Upper lobe of right lung (tissue), 1 donor: ENCODE measurements at regions not wholly inside any gene's neighbourhood (a gene's known extent, or its start where the extent isn't known, plus 50 kb on each side); places are given as distances from the start of the nearest gene placed in this dataset.
"Not testable (repeated sequence)": the region's sequence is repeated elsewhere in the genome, so short reads cannot be mapped to it uniquely, and the experiment has no call there.

Source experiments
- ATAC-seq: fragments of 200-7000 bp; cut with Tn5 transposase; one replicate; pipeline ENCODE4 v1.9.1; 2020; ENCODE audit warnings: mild to moderate bottlenecking, moderate library complexity
- DNase-seq: peaks from one replicate; pipeline ENCODE4 v3.0.0-alpha.2; 2020
- H3K27ac ChIP-seq: fragments of 200-600 bp; one replicate; pipeline ENCODE4 v1.8.0; 2022
- H3K27me3 ChIP-seq: fragments of 200-600 bp; one replicate; pipeline ENCODE4 v1.8.0; 2022; ENCODE audit warnings: mild to moderate bottlenecking
- H3K36me3 ChIP-seq: fragments of 200-600 bp; one replicate; pipeline ENCODE4 v1.8.0; 2022
- H3K4me1 ChIP-seq: fragments of 200-600 bp; one replicate; pipeline ENCODE4 v1.8.0; 2022
- H3K4me3 ChIP-seq: fragments of 200-600 bp; one replicate; pipeline ENCODE4 v1.8.0; 2022; ENCODE audit warnings: mild to moderate bottlenecking
- H3K9me3 ChIP-seq: fragments of 200-600 bp; one replicate; pipeline ENCODE4 v1.8.0; 2022
- CTCF ChIP-seq: fragments of 200-600 bp; IDR thresholded peaks from one replicate; pipeline ENCODE4 v1.8.0; 2022; ENCODE audit warnings: antibody characterized with exemption
- intact Hi-C: fragments of 100-400 bp; cut with DNase I; formaldehyde crosslinking; loops from one replicate; pipeline ENCODE4 v1.11.0; 2022
- donor health status: DM: no; HTN: yes; CAD: no; lungs with severe emphysema.

DNA sequence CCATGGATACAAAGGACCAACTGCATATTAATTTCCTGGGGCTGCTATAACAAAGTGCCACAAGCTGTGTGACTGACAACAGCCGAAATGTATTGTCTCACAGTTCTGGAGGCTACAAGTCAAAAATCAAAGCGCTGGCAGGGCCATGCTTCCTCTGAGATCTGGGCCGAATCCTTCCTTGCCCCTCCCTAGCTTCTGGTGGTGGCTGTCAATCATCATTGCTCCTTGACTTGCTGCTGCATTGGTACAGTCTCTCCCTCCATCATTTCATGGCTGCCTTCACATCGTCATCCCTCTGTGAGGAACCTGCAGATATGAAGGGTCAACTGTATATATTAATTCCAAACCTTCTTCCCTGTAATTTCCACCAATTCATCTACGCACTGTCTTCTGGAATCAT is 118.3 kb downstream of the EXOC5 start:
- H3K27me3 ChIP-seq: no peaks in the 10 kb centered on the region
- no peak for ATAC-seq
- no peak overlapping the region for H3K4me3 ChIP-seq
- H3K4me1 ChIP-seq: no peaks in the 10 kb centered on the region
- H3K9me3 ChIP-seq: no peaks in the 10 kb centered on the region
- no peak overlapping the region for H3K27ac ChIP-seq
- no peak for TF ChIP-seq CTCF
- DNase-seq: no peak
- H3K36me3 ChIP-seq: no peaks in the 10 kb centered on the region
- intact Hi-C loops: no loop called here

DNA sequence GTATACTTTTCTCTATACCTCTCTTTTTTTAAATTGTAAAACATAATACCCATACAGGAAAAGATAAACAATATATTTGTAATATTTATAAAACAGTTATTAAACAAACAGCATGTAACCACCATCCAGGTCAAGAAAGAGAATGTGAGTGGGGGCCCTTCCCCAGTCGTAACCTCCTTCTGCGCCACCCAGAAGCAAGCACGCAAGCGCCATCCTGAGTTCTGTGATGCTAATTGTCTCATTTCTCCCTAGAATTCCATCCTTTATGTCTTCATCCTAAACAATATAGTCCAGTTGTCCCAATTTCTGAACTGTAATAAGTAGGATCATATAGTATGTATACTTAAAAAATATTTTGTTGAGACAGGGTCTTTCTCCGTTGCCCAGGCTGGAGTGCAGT is 129.5 kb downstream of the EXOC5 start:
- ATAC-seq: no peak

GRCh38 chr14:57136669-57137328 is 131.9 kb downstream of the EXOC5 start:
- no peak overlapping the region for H3K27ac ChIP-seq
- DNase-seq (no peak), ATAC-seq (peak; percentile 22)
- H3K9me3 ChIP-seq: no peaks in the 10 kb centered on the region
- H3K36me3 ChIP-seq: no peaks in the 10 kb centered on the region
- no peak for TF ChIP-seq CTCF
- H3K27me3 ChIP-seq: no peaks in the 10 kb centered on the region
- intact Hi-C loops: no loop called here
- no peaks in the 10 kb centered on the region for H3K4me1 ChIP-seq
- no peak overlapping the region for H3K4me3 ChIP-seq

More for the DNA sequence above, 129.5 kb downstream of the EXOC5 start:
- Histone ChIP-seq H3K27me3 (no peaks in the 10 kb centered on the region), H3K4me3 (no peak overlapping the region), H3K9me3 (no peaks in the 10 kb centered on the region), H3K27ac (no peak overlapping the region), H3K36me3 (no peaks in the 10 kb centered on the region), H3K4me1 (no peaks in the 10 kb centered on the region)
- no peak for DNase-seq
- intact Hi-C loops: no loop called here
- no peak for TF ChIP-seq CTCF

DNA sequence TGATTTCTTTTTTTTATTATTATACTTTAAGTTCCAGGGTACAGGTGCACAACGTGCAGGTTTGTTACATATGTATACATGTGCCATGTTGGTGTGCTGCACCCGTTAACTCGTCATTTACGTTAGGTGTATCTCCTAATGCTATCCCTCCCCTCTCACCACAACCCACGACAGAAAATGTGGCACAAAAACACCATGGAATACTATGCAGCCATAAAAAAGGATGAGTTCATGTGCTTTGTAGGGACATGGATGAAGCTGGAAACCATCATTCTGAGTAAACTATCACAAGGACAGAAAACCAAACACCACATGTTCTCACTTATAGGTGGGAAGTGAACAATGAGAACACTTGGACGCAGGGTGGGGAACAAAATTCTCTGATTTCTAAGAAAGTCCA is 140.9 kb downstream of the EXOC5 start:
- H3K4me3 ChIP-seq, H3K27me3 ChIP-seq, H3K36me3 ChIP-seq, ATAC-seq, DNase-seq, intact Hi-C loops, H3K27ac ChIP-seq, H3K9me3 ChIP-seq, H3K4me1 ChIP-seq: not testable (repeated sequence)

DNA sequence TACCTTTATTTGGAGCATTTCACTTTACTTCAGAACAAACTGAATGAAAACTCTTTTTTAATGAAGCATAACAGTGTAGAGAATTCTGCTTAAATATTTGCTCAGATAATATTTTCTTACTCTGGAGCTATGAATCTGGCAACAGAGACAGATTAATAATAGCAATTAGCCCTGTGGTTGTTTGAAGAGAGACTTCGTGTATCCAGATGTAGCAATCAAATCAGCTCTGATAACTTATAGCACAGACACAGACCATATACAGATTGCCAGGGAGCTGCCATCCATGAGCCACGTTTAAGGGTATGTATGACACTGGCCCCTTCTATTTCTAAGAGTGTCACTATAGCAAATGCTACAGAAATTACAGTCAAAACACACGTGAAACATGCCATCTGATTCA is 146.6 kb downstream of the EXOC5 start:
- ATAC-seq (no peak), DNase-seq (no peak)
- Histone ChIP-seq H3K4me3 (no peak overlapping the region), H3K27me3 (no peaks in the 10 kb centered on the region), H3K9me3 (no peaks in the 10 kb centered on the region), H3K27ac (no peak overlapping the region), H3K36me3 (no peaks in the 10 kb centered on the region), H3K4me1 (no peaks in the 10 kb centered on the region)
- no peak for TF ChIP-seq CTCF
- intact Hi-C loops: no loop called here

GRCh38 chr14:57112072-57112807 is 156.5 kb downstream of the EXOC5 start:
- H3K27ac ChIP-seq, intact Hi-C loops, H3K9me3 ChIP-seq, DNase-seq, H3K4me1 ChIP-seq, H3K36me3 ChIP-seq, H3K4me3 ChIP-seq, ATAC-seq, H3K27me3 ChIP-seq: not testable (repeated sequence)

DNA sequence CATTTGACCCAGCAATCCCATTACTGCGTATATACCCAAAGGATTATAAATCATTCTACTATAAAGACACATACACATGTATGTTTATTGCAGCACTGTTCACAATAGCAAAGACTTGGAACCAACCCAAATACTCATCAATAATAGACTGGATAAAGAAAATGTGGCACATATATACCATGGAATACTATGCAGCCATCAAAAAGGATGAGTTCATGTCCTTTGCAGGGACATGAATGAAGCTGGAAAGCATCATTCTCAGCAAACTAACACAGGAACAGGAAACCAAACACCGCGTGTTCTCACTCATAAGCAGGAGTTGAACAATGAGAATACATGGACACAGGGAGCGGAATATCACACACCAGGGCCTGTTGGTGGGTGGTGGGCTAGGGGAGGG is 158.3 kb downstream of the EXOC5 start:
- H3K27ac ChIP-seq, H3K9me3 ChIP-seq, H3K4me1 ChIP-seq, H3K4me3 ChIP-seq, H3K27me3 ChIP-seq, ATAC-seq, H3K36me3 ChIP-seq, intact Hi-C loops, DNase-seq: not testable (repeated sequence)
